ENCODE measurements at regions not wholly inside any gene's neighbourhood (a gene's known extent, or its start where the extent isn't known, plus 50 kb on each side); places are given as distances from the start of the nearest gene placed in this dataset.
"Not testable (repeated sequence)": the region's sequence is repeated elsewhere in the genome, so short reads cannot be mapped to it uniquely, and the experiment has no call there.

DNA sequence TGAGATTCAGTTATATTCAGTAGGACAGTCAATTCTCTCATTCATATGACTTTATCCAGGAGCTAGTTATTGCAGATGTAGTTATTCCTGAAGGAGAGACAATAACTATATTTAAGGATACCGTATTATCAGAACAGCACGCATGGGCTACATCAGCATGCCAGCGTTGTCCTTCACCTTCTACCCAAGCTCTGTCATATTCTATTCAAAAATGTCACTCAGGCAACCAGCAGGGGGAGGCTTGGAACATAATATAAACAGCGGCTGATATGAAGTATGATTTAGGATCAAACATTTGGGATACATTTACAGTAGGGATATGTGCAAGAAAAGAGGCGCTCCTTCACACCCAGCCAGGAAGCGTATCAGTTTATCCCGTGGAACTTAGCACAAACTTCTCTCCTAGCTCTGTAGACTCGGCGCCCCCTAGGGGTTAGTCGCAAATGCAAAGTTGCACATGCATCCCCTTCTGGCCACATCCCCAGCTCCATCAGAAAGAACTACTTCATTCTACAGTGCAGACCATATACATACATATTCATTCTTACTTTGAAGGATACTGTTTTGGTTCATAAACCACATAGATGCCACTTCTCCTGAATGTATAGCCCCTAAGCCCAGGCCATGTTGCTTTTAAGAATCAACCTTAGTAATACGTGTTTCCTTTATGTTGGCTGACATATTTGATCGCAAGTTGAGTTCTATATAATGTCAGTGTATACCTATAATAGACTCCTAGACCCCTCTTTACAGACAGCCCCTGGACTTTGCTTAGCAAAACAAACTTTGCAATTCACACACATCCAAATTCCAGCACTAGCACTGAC, 759.4 kb downstream of the ADCYAP1 start:
- peak; percentile 86 for DNase-seq (ENCODE audit: missing footprints)
- intact Hi-C loops (cut with DNase I): no loop called here
- ATAC-seq: no peak

DNA sequence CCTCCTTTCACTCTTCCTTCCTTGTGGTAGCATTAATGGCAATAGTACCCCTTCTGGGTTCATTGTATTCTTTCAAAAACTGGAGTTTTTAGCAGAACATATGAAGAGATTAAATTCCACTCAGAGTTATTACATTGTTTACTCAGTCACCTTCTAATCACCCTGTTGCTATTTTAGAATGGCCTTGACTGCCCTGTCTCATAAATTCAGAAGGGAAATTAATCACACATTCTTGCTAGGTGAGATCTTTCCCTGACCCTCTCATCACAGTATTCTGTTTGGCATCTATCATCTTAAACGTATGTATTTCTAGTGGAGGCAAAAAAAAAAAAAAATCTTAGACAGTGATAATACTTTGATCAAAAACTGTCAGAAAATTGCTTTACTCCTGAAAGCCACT, 760.4 kb downstream of the ADCYAP1 start:
- DNase-seq (ENCODE audit: missing footprints) (no peak), ATAC-seq (no peak)
- intact Hi-C loops (cut with DNase I): no loop called here

DNA sequence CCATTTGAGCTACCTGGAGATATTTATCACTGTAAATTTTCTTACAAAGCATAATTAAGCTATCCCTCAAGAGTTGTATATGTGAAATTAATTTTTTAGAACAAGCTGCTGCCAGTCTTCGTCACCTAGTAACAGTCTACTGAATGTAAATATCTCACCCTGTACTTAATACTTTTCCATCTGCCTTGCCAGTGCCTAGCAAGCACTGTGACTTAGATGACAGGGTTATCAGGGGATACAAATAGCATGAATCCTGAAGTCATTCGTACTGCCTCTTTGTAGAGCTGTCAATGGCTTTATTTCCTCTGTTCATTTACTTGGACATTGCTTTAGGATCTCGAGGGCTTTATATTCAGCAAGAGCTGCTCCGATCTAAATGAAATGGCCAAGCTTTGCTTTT, 763.6 kb downstream of the ADCYAP1 start:
- no peak for DNase-seq (ENCODE audit: missing footprints)
- intact Hi-C loops (cut with DNase I): loop anchor here (1.0 kb wide), 1 partner anchor 110 kb away; no protein-coding TSS in a partner anchor
- peak; percentile 91 for ATAC-seq

DNA sequence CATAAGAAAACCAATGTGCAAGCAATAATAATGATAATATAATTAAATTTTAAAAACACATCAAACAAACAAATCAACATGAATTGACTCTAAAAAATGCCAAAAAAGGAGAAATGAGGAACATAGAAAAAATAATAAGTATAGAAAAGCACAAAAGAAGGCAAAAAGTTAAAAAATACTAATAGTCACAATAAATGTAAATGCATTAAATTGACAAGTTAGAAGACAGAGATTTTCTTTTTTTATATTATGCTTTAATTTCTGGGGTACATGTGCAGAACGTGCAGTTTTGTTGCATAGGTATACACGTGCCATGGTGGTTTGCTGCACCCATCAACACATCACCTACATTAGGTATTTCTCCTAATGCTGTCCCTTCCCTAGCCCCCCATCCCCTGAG, 767.0 kb downstream of the ADCYAP1 start:
- DNase-seq (ENCODE audit: missing footprints); ATAC-seq; intact Hi-C loops (cut with DNase I): not testable (repeated sequence)

- intact Hi-C loops (cut with DNase I): no loop called here
- DNase-seq (ENCODE audit: missing footprints) (no peak), ATAC-seq (no peak)
These were observed 771.7 kb downstream of the ADCYAP1 start for GRCh38 chr18:1676387-1676786.

GRCh38 chr18:1680108-1680507, 775.4 kb downstream of the ADCYAP1 start:
- no peak for ATAC-seq
- intact Hi-C loops (cut with DNase I): no loop called here
- no peak for DNase-seq (ENCODE audit: missing footprints)

DNA sequence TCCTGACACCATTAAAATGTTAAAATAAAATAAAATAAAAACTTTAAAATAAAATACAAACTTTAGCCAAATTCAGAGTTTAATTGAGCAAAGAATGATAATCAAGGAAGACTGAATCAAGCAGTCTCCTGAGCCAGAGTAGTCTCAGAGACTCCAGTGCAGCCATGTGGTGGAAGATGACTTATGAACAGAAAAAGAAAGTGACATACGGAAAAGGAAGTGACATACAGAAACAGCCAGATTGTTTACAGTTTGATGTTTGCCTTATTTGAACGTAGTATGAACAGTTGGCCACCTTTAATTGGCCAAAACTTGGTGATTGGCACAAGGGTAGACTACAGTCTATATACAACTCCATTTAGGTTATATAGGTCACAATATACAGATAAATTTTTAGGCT, 787.2 kb downstream of the ADCYAP1 start:
- intact Hi-C loops (cut with DNase I): no loop called here
- no peak for ATAC-seq
- no peak for DNase-seq (ENCODE audit: missing footprints)

DNA sequence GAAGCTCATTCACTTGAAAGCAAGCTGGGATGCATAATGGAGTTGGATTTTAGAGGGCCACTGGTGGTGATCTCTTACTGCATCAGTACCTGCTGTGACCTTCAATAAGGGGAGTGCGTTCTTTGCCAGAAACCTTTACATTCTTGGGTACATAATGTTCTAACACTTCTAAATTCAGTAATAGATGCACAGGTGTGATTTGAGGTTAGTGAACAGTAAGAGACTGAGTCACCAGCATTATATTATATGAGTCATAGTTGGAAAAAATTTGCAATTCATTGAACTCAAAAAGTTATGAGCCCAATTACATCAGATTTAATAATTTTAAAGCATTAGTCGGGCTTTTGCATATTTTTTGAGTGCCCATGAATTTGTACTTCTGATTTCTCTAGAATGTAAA, 803.3 kb downstream of the ADCYAP1 start:
- DNase-seq (ENCODE audit: missing footprints) (no peak), ATAC-seq (no peak)
- intact Hi-C loops (cut with DNase I): no loop called here

DNA sequence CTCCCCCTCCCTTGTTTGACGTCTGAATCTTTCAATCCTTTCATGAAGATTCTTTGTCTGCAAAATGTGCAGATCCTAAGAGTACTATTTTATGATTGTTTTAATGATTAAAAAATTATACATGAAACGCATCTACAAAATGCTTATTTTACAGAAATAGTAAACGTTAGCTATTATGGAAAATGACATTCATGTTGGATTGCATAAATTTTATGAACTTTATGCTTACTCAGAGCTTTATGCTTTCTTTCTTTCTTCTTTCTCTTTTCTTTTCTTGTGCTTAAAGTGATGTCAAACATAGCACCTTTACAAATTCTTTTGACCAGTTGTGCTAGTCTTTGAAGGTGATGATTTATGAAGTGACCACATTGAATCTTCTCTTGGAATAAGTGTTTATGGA, 805.4 kb downstream of the ADCYAP1 start:
- DNase-seq (ENCODE audit: missing footprints): no peak
- no peak for ATAC-seq
- intact Hi-C loops (cut with DNase I): no loop called here

DNA sequence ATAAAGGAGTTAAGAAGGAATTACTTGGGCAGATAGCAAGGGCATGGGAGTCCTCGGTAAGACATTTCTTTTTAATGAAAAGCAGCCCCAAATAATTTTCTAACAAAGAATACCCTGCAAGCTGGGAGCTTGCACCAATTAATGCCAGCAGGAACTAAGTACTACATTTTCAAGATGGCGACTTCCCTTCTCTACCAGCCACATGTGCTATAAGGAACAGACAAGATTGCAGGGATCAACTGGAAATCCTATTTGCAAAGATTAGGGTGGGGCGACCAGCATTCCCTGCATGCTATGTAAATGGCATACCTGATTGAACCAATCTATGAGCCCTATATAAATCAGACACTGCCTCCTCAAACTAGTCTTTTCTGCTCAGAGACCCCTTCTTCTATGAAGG, 827.5 kb downstream of the ADCYAP1 start:
- DNase-seq (ENCODE audit: missing footprints): no peak
- intact Hi-C loops (cut with DNase I): no loop called here
- no peak for ATAC-seq

DNA sequence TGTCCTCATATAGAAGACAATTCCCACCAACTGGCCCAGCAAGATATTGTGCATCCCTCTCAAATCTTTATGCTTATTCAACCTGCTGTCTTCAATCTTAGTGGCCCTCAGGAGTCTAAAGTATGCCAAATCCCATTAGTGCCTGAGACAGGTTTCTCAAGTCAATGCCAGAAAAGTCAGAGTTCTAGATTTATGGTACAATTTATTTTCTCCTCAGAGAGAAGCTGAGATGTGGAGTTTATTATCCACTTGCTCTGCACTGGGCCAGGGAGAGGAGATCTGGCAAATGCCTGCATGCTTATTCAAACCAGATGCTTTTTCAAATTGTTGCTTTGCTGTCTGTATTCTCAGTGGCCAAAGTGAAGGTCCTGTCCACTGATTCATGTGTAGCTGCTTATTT, 825.2 kb downstream of the METTL4 start:
- DNase-seq (ENCODE audit: missing footprints): no peak
- intact Hi-C loops (cut with DNase I): no loop called here
- ATAC-seq: no peak

GRCh38 chr18:1751249-1751648, 820.1 kb downstream of the METTL4 start:
- DNase-seq (ENCODE audit: missing footprints): no peak
- intact Hi-C loops (cut with DNase I): no loop called here
- ATAC-seq: no peak

DNA sequence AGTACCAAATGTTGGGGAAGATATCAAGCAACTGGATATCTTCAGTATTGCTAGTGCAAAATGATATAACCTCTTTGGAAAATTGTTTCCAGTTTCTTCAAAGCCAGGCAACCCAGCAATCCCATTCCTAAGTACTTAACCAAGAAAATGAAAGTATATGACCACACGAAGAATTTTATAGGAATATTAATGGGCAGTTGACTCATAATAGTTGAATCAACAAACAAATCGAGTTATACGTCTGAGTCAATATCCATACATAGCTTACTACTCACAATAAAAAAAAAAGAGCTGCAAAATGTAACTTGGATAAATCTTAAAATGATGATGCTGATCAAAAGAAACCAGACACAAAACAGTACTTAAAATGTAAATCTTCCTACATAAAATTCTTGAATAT, 810.4 kb downstream of the METTL4 start:
- ATAC-seq (no peak), DNase-seq (ENCODE audit: missing footprints) (no peak)
- intact Hi-C loops (cut with DNase I): no loop called here

- no peak for ATAC-seq
- intact Hi-C loops (cut with DNase I): no loop called here
- no peak for DNase-seq (ENCODE audit: missing footprints)
These were observed 797.0 kb downstream of the METTL4 start for GRCh38 chr18:1774261-1774660.

DNA sequence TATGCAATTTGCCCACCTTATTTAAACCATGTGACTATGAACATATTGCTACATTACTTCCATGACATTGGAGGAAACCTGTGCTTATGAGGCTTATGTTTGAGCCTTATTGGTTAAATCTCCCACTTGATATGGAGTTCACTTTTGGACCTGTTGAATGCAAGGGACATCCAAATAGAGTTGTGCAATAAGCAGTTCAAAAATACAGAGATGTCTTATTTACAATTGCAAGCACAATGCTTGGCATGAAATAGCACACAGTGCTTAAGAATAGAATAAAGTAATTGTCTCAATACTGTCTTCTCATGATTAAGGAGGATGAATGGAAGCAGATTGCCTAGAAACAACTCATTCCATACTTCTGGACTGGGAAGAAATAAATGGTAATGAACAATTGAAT, 793.5 kb downstream of the METTL4 start:
- DNase-seq (ENCODE audit: missing footprints): no peak
- ATAC-seq: peak; percentile 30
- intact Hi-C loops (cut with DNase I): loop anchor here (1.0 kb wide), 1 partner anchor 110 kb away; no protein-coding TSS in a partner anchor

DNA sequence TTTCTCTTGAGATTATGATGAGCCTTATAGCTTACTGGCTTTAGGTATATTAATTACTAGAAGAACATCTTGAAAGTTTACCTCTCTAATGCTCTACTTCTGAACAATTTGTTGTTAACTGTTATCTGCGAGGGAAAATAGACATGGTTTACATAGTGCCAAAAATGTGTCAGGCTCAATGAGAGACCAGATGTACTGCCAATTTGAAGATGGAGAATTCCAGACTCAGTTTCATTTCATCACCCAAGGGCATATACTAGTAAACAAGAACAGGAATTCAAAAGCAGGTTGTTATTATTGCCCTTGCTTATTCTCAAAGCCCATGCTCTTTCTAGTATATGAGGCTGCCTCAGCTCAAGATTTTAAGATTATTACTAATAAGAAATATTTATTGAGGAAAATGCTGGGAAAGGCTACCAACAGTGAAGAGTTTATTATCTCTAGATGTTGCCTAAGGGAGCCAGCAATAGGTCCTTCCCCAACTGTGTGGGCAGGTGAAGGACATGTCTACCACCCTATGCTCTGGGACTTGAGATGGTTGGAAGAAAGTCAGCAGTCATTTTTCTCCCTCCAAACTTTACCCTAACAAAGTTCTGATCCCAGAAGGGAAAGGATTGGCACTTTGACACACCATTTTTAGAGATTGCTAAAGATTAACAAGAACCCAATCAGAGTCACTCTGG, 792.7 kb downstream of the METTL4 start:
- intact Hi-C loops (cut with DNase I): loop anchor here (1.0 kb wide), 1 partner anchor 110 kb away; no protein-coding TSS in a partner anchor
- peak; percentile 90 for ATAC-seq
- no peak for DNase-seq (ENCODE audit: missing footprints)

DNA sequence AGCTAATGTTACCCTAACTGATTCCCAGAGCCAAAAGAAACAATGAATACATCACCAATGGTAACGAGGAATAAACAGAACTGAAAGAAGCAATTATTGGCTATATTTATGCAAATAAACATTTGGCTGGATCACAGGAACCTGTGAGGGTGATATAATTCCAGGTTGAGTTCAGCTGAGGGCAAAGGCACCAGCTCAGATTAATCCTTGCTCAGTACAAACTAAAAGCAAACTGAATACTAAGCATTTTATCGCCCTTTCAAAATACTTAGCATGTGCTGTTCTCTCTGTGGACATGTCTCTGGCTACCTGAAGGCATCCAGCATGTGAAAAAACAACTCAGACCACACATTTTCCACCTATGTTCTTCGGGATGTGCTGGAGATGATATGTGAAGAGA, 791.7 kb downstream of the METTL4 start:
- intact Hi-C loops (cut with DNase I): no loop called here
- no peak for DNase-seq (ENCODE audit: missing footprints)
- ATAC-seq: peak; percentile 40

GRCh38 chr18:1784113-1784512, 787.2 kb downstream of the METTL4 start:
- no peak for DNase-seq (ENCODE audit: missing footprints)
- ATAC-seq: no peak
- intact Hi-C loops (cut with DNase I): no loop called here

DNA sequence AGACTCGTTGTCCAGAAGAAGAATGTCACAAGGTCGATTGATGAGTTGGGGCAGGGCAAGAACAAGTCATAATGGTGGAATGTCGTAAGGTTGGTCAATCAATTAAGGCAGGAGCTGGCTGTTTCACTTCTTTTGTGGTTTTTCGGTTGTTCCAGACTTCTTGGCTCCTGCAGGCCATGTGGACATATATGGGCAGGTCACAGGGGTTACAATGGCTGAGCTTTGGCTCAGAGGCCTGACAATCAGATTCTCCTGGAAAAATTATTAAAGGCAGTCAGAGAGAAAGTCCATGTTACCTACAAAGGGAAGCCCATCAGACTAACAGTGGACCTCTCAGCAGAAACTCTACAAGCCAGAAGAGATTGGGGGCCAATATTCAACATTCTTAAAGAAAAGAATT, 785.3 kb downstream of the METTL4 start:
- DNase-seq (ENCODE audit: missing footprints); ATAC-seq; intact Hi-C loops (cut with DNase I): not testable (repeated sequence)

GRCh38 chr18:1796636-1797035, 774.7 kb downstream of the METTL4 start:
- intact Hi-C loops (cut with DNase I): no loop called here
- DNase-seq (ENCODE audit: missing footprints) (no peak), ATAC-seq (no peak)
